ENCODE measurements at regions not wholly inside any gene's neighbourhood (a gene's known extent, or its start where the extent isn't known, plus 50 kb on each side); places are given as distances from the start of the nearest gene placed in this dataset.

DNA sequence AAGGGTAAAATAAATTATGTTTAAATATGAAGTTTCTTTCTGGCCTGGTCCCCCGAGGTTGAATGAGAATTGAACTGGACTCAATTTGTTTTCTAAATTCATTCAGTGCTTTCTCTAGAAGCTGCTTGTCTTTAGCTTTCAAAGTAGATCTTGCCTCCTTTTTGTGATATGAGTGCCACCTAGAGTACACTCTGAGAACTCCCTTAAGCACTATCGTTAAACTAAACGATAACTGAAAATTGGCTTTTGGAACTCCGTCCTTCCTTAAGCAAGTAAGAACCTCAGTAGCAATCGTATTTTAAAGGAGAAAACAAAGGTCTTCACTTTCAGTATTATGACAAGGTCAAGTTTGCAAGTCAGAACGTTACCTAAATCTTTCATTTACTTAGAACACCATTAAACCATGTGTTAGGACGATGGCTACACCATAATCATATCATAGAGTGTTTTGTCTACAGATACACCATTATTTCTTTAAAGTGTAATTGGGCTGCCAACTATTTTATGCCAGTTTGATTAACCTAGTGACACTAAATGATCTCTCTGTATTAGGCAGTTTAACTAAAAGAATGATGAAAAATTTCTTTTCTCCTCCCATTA lies 364.8 kb downstream of the SNAPC1 start:
- H3K27ac ChIP-seq, result no peak overlapping the region

DNA sequence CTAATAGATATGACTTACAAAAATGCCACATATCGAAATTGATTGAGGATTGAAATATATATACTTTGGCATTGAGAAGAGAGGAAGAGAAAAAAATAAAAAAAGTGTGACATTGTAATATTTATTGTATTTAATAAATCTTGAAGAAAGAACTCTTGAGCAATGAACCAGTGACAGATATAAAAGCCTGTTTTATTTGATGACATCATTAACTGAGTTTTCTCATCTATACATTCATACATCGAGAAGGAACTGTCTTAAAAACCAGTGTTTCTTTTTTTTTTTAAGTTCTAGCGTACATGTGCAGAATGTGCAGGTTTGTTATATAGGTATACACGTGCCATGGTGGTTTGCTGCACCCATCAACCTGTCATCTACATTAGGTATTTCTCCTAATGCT lies 368.2 kb downstream of the SNAPC1 start:
- H3K27ac ChIP-seq, result no peak overlapping the region
- TF ChIP-seq, protein P1, sequence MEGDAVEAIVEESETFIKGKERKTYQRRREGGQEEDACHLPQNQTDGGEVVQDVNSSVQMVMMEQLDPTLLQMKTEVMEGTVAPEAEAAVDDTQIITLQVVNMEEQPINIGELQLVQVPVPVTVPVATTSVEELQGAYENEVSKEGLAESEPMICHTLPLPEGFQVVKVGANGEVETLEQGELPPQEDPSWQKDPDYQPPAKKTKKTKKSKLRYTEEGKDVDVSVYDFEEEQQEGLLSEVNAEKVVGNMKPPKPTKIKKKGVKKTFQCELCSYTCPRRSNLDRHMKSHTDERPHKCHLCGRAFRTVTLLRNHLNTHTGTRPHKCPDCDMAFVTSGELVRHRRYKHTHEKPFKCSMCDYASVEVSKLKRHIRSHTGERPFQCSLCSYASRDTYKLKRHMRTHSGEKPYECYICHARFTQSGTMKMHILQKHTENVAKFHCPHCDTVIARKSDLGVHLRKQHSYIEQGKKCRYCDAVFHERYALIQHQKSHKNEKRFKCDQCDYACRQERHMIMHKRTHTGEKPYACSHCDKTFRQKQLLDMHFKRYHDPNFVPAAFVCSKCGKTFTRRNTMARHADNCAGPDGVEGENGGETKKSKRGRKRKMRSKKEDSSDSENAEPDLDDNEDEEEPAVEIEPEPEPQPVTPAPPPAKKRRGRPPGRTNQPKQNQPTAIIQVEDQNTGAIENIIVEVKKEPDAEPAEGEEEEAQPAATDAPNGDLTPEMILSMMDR (IDR thresholded peaks at IDR 0.05), result no peak
- no peak for TF ChIP-seq ZFX (IDR thresholded peaks at IDR 0.05; ENCODE audit: borderline replicate concordance)

More for the DNA sequence above, 364.8 kb downstream of the SNAPC1 start:
- TF ChIP-seq, protein P1 (IDR thresholded peaks at IDR 0.05), result peak; percentile 83
- TF ChIP-seq ZFX (IDR thresholded peaks at IDR 0.05; ENCODE audit: borderline replicate concordance), result no peak

DNA sequence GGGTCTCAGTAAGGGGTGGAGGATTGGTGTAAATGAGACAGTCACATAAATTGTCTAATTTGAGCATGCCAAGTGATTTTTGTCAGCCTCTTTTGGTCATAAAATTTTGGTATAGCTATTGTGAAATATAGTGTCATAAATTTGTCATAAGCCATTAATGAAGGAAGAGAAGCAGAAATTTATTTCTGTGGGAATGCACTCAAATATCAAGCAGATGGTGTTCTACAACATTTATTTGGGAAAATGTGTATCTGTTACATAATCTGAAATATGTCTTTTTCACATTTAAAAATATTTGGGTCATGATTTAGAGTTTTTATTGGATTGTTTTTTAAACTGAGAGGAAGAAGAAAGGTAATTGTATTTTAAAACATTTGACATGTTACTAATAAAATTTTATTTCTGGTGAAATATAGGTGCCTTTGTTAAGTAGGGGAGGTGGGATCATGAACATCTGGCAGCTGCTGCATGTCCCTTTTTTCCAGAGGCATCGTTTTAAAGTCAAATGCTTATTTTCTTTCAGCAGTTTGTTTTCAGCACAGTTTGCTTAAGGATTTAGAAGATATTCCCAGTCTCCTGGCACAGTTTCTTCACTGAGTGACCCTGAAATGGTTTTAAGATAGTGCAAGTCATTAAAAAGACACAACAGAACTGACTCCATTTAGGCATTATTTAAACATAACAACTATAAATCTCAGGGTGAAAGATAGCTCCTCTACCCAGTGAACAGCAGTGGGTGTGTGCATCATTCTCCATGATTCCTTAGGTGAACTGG lies 371.7 kb downstream of the SNAPC1 start:
- no peak overlapping the region for H3K27ac ChIP-seq
- no peak for TF ChIP-seq ZFX (IDR thresholded peaks at IDR 0.05; ENCODE audit: borderline replicate concordance)
- TF ChIP-seq, protein P1 (IDR thresholded peaks at IDR 0.05), result no peak

DNA sequence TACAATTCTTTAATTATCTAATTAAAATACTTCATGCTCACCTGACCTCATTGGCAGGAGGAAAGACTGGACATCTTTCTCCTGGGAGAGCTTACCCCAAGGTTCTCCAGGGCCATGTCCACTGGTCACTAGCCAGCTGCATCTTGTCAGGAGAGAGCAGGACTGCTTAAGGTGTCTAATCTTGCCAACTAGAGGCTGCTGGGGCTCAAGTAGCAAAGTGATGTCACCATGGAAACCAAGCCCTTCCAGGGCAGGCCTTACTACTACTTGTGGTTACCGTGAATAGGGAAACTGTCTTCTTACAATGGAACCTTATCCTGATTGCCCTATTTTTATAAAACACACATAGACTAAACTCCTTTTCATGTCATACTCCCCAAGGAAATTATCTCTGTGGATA lies 376.4 kb downstream of the SNAPC1 start:
- no peak overlapping the region for H3K27ac ChIP-seq
- no peak for TF ChIP-seq ZFX (IDR thresholded peaks at IDR 0.05; ENCODE audit: borderline replicate concordance)
- TF ChIP-seq, protein P1 (IDR thresholded peaks at IDR 0.05), result no peak

DNA sequence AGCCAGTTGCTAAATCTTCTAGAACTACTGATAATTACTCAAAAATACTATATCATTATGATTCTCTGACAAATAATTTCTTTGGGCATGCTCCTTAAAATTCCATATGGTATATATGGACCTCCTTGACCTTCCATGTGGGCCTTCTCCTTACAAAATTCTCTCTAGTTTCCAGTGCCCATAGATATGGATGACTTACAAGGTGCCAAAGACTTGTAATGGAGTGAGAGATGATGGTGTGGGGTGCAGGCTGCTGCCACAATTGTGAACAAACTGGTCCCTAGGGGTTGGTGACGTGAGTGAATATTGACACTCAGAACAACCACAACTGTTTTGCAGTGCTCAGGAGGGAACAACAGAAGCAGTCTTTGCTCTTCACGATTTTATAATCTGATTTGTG lies 378.9 kb downstream of the SNAPC1 start:
- no peak overlapping the region for H3K27ac ChIP-seq
- TF ChIP-seq, protein P1 (IDR thresholded peaks at IDR 0.05), result no peak
- TF ChIP-seq ZFX (IDR thresholded peaks at IDR 0.05; ENCODE audit: borderline replicate concordance), result no peak

DNA sequence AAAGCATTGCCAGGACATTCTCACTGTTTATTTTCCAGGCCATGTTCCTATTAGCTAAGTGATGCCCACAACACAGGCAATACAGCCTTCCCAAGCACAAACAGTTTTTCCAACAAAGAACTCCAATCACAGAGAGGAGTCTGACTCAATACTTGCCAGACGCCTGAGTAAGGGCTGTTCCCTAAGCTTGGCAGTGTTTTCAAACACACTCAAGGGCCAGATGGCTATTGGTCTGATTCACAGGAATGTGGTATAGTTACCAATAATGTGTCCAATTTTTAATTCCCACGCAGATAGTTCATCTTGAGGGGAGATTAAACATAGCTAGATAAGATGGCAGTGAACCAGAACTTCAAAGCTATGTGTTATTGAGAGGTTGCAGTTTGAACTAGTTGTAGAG lies 381.0 kb downstream of the SNAPC1 start:
- TF ChIP-seq ZFX (IDR thresholded peaks at IDR 0.05; ENCODE audit: borderline replicate concordance), result no peak
- TF ChIP-seq, protein P1 (IDR thresholded peaks at IDR 0.05), result no peak
- H3K27ac ChIP-seq, result no peak overlapping the region

DNA sequence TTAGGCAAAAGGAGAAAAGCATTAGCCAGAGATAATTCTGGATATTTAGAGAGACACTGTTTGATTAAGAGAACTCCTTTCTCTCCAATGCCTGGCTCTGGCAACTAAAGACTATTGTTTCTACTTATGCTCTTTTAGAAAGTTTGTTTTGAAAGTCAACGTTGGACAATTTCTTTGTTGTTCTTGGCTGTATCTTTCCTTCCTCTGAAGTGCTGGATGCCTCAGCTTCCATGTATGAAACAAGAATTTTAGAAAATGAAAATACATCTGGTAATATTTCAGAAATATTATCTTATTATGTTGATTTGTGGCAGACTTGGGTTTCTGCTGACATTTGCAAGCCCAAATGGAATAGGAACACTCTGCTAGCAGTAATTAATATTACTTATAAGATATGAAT lies 382.6 kb downstream of the SNAPC1 start:
- no peak overlapping the region for H3K27ac ChIP-seq
- no peak for TF ChIP-seq ZFX (IDR thresholded peaks at IDR 0.05; ENCODE audit: borderline replicate concordance)
- TF ChIP-seq, protein P1 (IDR thresholded peaks at IDR 0.05), result no peak

Data from 22Rv1 (cell line).